ENCODE measurements at regions not wholly inside any gene's neighbourhood (a gene's known extent, or its start where the extent isn't known, plus 50 kb on each side); places are given as distances from the start of the nearest gene placed in this dataset.

DNA sequence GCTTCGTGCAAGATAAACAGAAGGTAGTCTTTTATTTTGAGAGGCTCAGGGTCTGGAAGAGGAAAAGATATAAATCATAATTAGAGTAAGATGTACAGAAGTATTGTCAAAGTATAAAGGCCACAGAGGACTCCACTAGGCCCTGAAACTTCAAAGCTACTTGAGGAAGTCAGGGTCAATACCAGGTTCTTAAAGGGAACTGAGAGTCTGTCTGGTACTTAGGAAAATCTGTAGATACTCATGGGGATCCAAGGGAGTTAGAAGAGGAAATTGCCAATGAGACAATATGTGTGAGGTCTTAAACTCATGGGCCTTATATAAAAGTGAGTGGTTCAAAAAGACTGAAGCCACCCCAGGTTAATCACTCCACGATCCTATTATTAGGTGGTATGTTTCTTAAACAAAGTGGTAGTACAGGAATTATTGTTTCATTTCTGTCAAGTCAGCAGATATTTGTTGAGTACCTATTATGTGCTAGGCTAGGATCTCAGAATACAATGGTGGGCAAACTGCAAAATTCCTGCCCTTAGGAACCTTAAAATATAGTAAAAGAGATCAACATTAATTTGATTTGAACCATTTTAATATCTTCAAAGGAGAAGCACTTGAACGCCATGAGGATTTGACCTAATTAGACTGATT lies 314.6 kb downstream of the ADAMTS20 start:
- no peak for TF ChIP-seq EZH2 (IDR thresholded peaks at IDR 0.05)
- TF ChIP-seq, protein P1, sequence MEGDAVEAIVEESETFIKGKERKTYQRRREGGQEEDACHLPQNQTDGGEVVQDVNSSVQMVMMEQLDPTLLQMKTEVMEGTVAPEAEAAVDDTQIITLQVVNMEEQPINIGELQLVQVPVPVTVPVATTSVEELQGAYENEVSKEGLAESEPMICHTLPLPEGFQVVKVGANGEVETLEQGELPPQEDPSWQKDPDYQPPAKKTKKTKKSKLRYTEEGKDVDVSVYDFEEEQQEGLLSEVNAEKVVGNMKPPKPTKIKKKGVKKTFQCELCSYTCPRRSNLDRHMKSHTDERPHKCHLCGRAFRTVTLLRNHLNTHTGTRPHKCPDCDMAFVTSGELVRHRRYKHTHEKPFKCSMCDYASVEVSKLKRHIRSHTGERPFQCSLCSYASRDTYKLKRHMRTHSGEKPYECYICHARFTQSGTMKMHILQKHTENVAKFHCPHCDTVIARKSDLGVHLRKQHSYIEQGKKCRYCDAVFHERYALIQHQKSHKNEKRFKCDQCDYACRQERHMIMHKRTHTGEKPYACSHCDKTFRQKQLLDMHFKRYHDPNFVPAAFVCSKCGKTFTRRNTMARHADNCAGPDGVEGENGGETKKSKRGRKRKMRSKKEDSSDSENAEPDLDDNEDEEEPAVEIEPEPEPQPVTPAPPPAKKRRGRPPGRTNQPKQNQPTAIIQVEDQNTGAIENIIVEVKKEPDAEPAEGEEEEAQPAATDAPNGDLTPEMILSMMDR (IDR thresholded peaks at IDR 0.05), result no peak
